WERI-Rb-1 (cell line): ENCODE measurements at regions not wholly inside any gene's neighbourhood (a gene's known extent, or its start where the extent isn't known, plus 50 kb on each side); places are given as distances from the start of the nearest gene placed in this dataset.

Source experiments
- DNase-seq: peaks from one replicate; pipeline ENCODE4 v3.0.0-alpha.2; 2020
- H3K27ac ChIP-seq: fragments of 250-450 bp; sonication (Bioruptor Pico); 2 replicates; pipeline ENCODE4 v1.5.1; 2020; ENCODE audit warnings: mild to moderate bottlenecking, moderate library complexity
- H3K27me3 ChIP-seq: fragments of 250-450 bp; sonication (Bioruptor Pico); 2 replicates; pipeline ENCODE4 v1.5.1; 2021; ENCODE audit warnings: mild to moderate bottlenecking, low read depth, moderate library complexity; ENCODE audit not compliant: insufficient read depth, severe bottlenecking
- H3K36me3 ChIP-seq: fragments of 250-450 bp; sonication (Bioruptor Pico); 2 replicates; pipeline ENCODE4 v1.5.1; 2020; ENCODE audit warnings: mild to moderate bottlenecking, moderate library complexity
- H3K4me3 ChIP-seq: 2 replicates; pipeline ENCODE4 v1.5.1; 2011; ENCODE audit warnings: low read depth, mild to moderate bottlenecking, control low read depth, low read length
- H3K9me3 ChIP-seq: fragments of 250-450 bp; sonication (Bioruptor Pico); 2 replicates; pipeline ENCODE4 v1.5.1; 2021; ENCODE audit warnings: mild to moderate bottlenecking, moderate library complexity; ENCODE audit not compliant: severe bottlenecking
- CTCF ChIP-seq: IDR thresholded peaks from 2 replicates; pipeline ENCODE4 v1.5.1; 2011; ENCODE audit warnings: low read depth, mild to moderate bottlenecking, control low read depth, inconsistent platforms, low read length

- no peak for DNase-seq
- Histone ChIP-seq H3K9me3 (no peaks in the 10 kb centered on the region), H3K27ac (no peak overlapping the region), H3K27me3 (no peaks in the 10 kb centered on the region), H3K4me3 (no peak overlapping the region), H3K36me3 (no peaks in the 10 kb centered on the region)
- no peak for TF ChIP-seq CTCF
Observed at GRCh38 chr13:78029901-78030300, 111.3 kb upstream of the EDNRB start.

DNA sequence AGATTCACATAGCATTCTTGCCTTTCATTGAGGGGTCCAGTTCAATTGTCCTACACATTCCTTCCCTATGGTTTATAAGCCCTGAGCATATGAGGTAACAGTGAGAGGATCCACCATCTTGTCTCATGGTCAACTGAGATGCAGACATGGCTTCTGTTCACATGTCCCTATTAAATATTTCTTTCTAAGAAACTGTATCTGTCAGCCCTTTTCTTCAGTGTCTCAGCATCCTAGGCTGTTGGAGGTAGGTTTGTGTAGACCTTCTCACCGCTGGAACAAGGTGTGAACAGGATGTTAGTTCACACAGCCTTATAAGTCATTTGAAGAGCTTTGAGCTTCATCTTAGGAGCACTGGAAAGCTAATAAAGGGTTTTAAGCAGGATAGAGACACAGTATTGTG, 110.3 kb upstream of the EDNRB start:
- Histone ChIP-seq H3K36me3 (no peaks in the 10 kb centered on the region), H3K4me3 (no peak overlapping the region), H3K27ac (no peak overlapping the region), H3K9me3 (no peaks in the 10 kb centered on the region), H3K27me3 (no peaks in the 10 kb centered on the region)
- no peak for TF ChIP-seq CTCF
- DNase-seq, result no peak

DNA sequence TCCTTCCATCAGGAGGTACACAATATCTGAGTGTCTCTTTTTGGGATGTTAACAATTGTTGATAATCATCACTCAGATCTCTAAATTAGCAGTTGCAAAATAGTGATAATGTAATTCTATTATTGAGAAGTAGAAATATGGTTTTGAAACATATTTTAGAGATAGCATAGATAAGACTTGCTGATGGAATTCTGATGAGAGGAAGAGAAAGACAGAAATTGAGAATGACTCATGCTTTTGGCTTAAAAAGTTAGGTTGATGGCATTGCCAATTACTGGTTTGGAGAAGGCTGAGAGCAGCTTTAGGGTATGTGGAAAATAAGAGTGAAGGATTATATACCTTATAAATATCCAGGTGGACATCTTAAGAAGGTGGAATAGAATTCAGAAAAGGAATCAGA, 106.4 kb upstream of the EDNRB start:
- Histone ChIP-seq H3K9me3 (no peaks in the 10 kb centered on the region), H3K36me3 (no peaks in the 10 kb centered on the region), H3K27me3 (no peaks in the 10 kb centered on the region), H3K4me3 (no peak overlapping the region), H3K27ac (no peak overlapping the region)
- no peak for DNase-seq
- no peak for TF ChIP-seq CTCF

DNA sequence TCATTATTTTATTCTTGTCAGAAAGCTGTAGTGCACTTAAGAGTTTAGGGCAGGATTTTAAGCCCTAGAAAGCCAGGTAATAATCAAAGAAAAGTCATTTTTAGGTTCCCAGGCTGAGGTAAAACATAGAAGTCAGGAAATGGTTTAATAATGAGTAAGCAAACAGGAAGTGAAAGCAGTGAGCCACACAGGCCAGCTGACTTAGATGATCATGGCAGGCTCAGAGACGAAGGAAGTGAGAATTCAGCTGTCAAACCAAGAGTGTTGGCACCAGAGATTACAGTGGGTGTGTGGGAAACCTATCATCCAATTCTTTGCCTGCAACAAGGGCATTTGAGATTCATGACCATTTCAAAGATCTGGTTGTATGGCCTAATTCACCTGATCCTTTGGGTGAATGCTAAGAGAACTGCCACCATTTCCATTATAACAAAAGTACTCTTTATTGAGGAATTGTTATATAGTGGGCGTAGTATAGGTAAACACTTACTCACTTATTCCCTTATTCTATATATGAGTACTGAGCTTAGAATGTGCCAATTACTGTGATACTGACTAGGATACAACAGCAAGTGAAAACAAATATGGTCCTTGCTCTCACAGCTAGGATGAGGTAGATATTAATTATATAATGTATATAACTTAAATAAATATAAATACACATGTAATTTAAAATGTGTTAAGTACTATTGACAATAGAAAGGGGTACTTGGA, 103.7 kb upstream of the EDNRB start:
- H3K27ac ChIP-seq, result no peak overlapping the region
- H3K9me3 ChIP-seq, result no peaks in the 10 kb centered on the region
- no peak for TF ChIP-seq CTCF
- no peaks in the 10 kb centered on the region for H3K36me3 ChIP-seq
- H3K27me3 ChIP-seq, result no peaks in the 10 kb centered on the region
- no peak overlapping the region for H3K4me3 ChIP-seq
- no peak for DNase-seq

- no peaks in the 10 kb centered on the region for H3K9me3 ChIP-seq
- TF ChIP-seq CTCF, result no peak
- DNase-seq, result no peak
- H3K4me3 ChIP-seq, result no peak overlapping the region
- no peaks in the 10 kb centered on the region for H3K36me3 ChIP-seq
- no peak overlapping the region for H3K27ac ChIP-seq
- H3K27me3 ChIP-seq, result no peaks in the 10 kb centered on the region
Observed at GRCh38 chr13:78020861-78021260, 102.2 kb upstream of the EDNRB start.

- no peaks in the 10 kb centered on the region for H3K27me3 ChIP-seq
- TF ChIP-seq CTCF, result no peak
- H3K9me3 ChIP-seq, result no peaks in the 10 kb centered on the region
- no peaks in the 10 kb centered on the region for H3K36me3 ChIP-seq
- H3K27ac ChIP-seq, result no peak overlapping the region
- no peak overlapping the region for H3K4me3 ChIP-seq
- no peak for DNase-seq
Observed at GRCh38 chr13:78015782-78016181, 97.2 kb upstream of the EDNRB start.
